HepG2 (cell line): ENCODE measurements at regions not wholly inside any gene's neighbourhood (a gene's known extent, or its start where the extent isn't known, plus 50 kb on each side); places are given as distances from the start of the nearest gene placed in this dataset.

Source experiments
- ARNT ChIP-seq: fragments of 450-650 bp; IDR thresholded peaks from 2 replicates; pipeline ENCODE4 v1.6.1; 2017
- BRCA1 ChIP-seq: sonication (generic); formaldehyde crosslinking; IDR thresholded peaks from 2 replicates; pipeline ENCODE4 v1.4.0; 2020; ENCODE audit warnings: missing genetic modification reagents
- ERF ChIP-seq: IDR thresholded peaks from 2 replicates; pipeline ENCODE4 v1.6.1; 2018; ENCODE audit warnings: missing biosample characterization, missing genetic modification reagents
- HNRNPUL1 ChIP-seq: fragments of 200-400 bp; formaldehyde crosslinking; IDR thresholded peaks from 2 replicates; pipeline ENCODE4 v1.6.1; 2017; ENCODE audit warnings: low read depth, mild to moderate bottlenecking, low read length, moderate library complexity
- KLF12 ChIP-seq: sonication (generic); formaldehyde crosslinking; IDR thresholded peaks from 2 replicates; pipeline ENCODE4 v1.4.0; 2020; ENCODE audit warnings: missing genetic modification reagents, borderline replicate concordance
- MAF1 ChIP-seq: sonication (generic); formaldehyde crosslinking; IDR thresholded peaks from 2 replicates; pipeline ENCODE4 v1.5.0; 2020; ENCODE audit warnings: missing genetic modification reagents, borderline replicate concordance
- MAFG ChIP-seq: sonication (generic); formaldehyde crosslinking; IDR thresholded peaks from 2 replicates; pipeline ENCODE4 v1.5.1; 2020; ENCODE audit warnings: mild to moderate bottlenecking, missing genetic modification reagents
- NR2F6 ChIP-seq, 2 experiments: IDR thresholded peaks; 2 replicates each; pipeline ENCODE4 v1.6.1; 2016; ENCODE audit warnings: antibody characterized with exemption in 1 of 2, mild to moderate bottlenecking in 1 of 2
- RARA ChIP-seq: IDR thresholded peaks from 2 replicates; pipeline ENCODE4 v1.6.1; 2016; ENCODE audit warnings: missing genetic modification reagents, missing compliant biosample characterization
- SALL2 ChIP-seq: sonication (generic); formaldehyde crosslinking; IDR thresholded peaks from 2 replicates; pipeline ENCODE4 v1.8.1; 2023; ENCODE audit warnings: mild to moderate bottlenecking, missing genetic modification reagents, inconsistent platforms
- SMYD3 ChIP-seq: sonication (generic); formaldehyde crosslinking; IDR thresholded peaks from 2 replicates; pipeline ENCODE4 v1.8.1; 2023; ENCODE audit warnings: mild to moderate bottlenecking, missing genetic modification reagents
- SP1 ChIP-seq, 2 experiments: fragments of 450-650 bp in 1 of 2; sonication (generic) in 1 of 2; formaldehyde crosslinking in 1 of 2; IDR thresholded peaks; 2 replicates each; pipeline versions ENCODE4 v1.4.0 to v1.6.1; 2016 to 2020; ENCODE audit warnings: missing genetic modification reagents in 1 of 2
- TFE3 ChIP-seq: IDR thresholded peaks from 2 replicates; pipeline ENCODE4 v1.6.1; 2016
- ZFP90 ChIP-seq: sonication (generic); formaldehyde crosslinking; IDR thresholded peaks from 2 replicates; pipeline ENCODE4 v1.8.0; 2022; ENCODE audit warnings: missing genetic modification reagents, mild to moderate bottlenecking, inconsistent platforms, borderline replicate concordance
- ZNF337 ChIP-seq: sonication (generic); formaldehyde crosslinking; IDR thresholded peaks from 2 replicates; pipeline ENCODE4 v1.5.1; 2020; ENCODE audit warnings: missing genetic modification reagents, low read depth, mild to moderate bottlenecking, borderline replicate concordance
- ZNF512B ChIP-seq: sonication (generic); formaldehyde crosslinking; IDR thresholded peaks from 2 replicates; pipeline ENCODE4 v1.5.1; 2020; ENCODE audit warnings: missing genetic modification reagents, mild to moderate bottlenecking, borderline replicate concordance
- ZNF552 ChIP-seq: sonication (generic); formaldehyde crosslinking; IDR thresholded peaks from 2 replicates; pipeline ENCODE4 v1.9.0; 2022; ENCODE audit warnings: missing genetic modification reagents, mild to moderate bottlenecking, borderline replicate concordance
- ZNF598 ChIP-seq: sonication (generic); formaldehyde crosslinking; IDR thresholded peaks from 2 replicates; pipeline ENCODE4 v1.5.1; 2020; ENCODE audit warnings: mild to moderate bottlenecking, missing genetic modification reagents, borderline replicate concordance
- ZNF674 ChIP-seq: sonication (generic); formaldehyde crosslinking; IDR thresholded peaks from 2 replicates; pipeline ENCODE4 v1.5.0; 2020; ENCODE audit warnings: low read depth, mild to moderate bottlenecking, missing genetic modification reagents
- ZNF704 ChIP-seq: sonication (generic); formaldehyde crosslinking; IDR thresholded peaks from 2 replicates; pipeline ENCODE4 v1.8.1; 2023; ENCODE audit warnings: mild to moderate bottlenecking, inconsistent platforms, moderate library complexity, missing genetic modification reagents, borderline replicate concordance
- ZNF75D ChIP-seq: sonication (generic); formaldehyde crosslinking; IDR thresholded peaks from 2 replicates; pipeline ENCODE4 v1.8.1; 2023; ENCODE audit warnings: missing genetic modification reagents, mild to moderate bottlenecking, borderline replicate concordance
- ZNF768 ChIP-seq: sonication (generic); formaldehyde crosslinking; IDR thresholded peaks from 2 replicates; pipeline ENCODE4 v1.4.0; 2020; ENCODE audit warnings: missing genetic modification reagents
- ZNF878 ChIP-seq: sonication (generic); formaldehyde crosslinking; IDR thresholded peaks from 2 replicates; pipeline ENCODE4 v1.8.1; 2023; ENCODE audit warnings: mild to moderate bottlenecking, missing genetic modification reagents, moderate library complexity
- TF ChIP-seq, protein P1 (sequence below): sonication (generic); formaldehyde crosslinking; IDR thresholded peaks from 2 replicates; pipeline ENCODE4 v1.4.0; 2020; ENCODE audit warnings: mild to moderate bottlenecking, missing genetic modification reagents

GRCh38 chr4:138413273-138413672, 171.1 kb upstream of the SLC7A11 start (continued):
- TF ChIP-seq ZNF704 (CRISPR knock-in tag) = no peak
- TF ChIP-seq HNRNPUL1 = no peak
- peak; percentile 39; the same call in 1 of the 2 replicates for TF ChIP-seq RARA (CRISPR knock-in tag)
- TF ChIP-seq SMYD3 (CRISPR knock-in tag) = no peak
- no peak for TF ChIP-seq ZNF512B (CRISPR knock-in tag)
- no peak for TF ChIP-seq ZNF337 (CRISPR knock-in tag)
- TF ChIP-seq ZNF75D (CRISPR knock-in tag) = no peak
- no peak for TF ChIP-seq ZNF878 (CRISPR knock-in tag)
- TF ChIP-seq ERF (CRISPR knock-in tag) = no peak
- no peak for TF ChIP-seq ZNF598 (CRISPR knock-in tag)
- no peak for TF ChIP-seq SP1 (IDR thresholded peaks at IDR 0.05)
- TF ChIP-seq SP1 (CRISPR knock-in tag; IDR thresholded peaks at IDR 0.05) = no peak
- no peak for TF ChIP-seq ZNF552 (CRISPR knock-in tag)
- no peak for TF ChIP-seq MAFG
- TF ChIP-seq SALL2 (CRISPR knock-in tag) = no peak
- no peak for TF ChIP-seq ZNF674 (CRISPR knock-in tag)
- TF ChIP-seq, protein P1, sequence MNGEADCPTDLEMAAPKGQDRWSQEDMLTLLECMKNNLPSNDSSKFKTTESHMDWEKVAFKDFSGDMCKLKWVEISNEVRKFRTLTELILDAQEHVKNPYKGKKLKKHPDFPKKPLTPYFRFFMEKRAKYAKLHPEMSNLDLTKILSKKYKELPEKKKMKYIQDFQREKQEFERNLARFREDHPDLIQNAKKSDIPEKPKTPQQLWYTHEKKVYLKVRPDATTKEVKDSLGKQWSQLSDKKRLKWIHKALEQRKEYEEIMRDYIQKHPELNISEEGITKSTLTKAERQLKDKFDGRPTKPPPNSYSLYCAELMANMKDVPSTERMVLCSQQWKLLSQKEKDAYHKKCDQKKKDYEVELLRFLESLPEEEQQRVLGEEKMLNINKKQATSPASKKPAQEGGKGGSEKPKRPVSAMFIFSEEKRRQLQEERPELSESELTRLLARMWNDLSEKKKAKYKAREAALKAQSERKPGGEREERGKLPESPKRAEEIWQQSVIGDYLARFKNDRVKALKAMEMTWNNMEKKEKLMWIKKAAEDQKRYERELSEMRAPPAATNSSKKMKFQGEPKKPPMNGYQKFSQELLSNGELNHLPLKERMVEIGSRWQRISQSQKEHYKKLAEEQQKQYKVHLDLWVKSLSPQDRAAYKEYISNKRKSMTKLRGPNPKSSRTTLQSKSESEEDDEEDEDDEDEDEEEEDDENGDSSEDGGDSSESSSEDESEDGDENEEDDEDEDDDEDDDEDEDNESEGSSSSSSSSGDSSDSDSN = no peak
- TF ChIP-seq TFE3 (CRISPR knock-in tag) = no peak
- no peak for TF ChIP-seq MAF1
- TF ChIP-seq BRCA1 (CRISPR knock-in tag) = no peak
- no peak for TF ChIP-seq ZFP90
- TF ChIP-seq ZNF768 (CRISPR knock-in tag) = no peak
- TF ChIP-seq ARNT = no peak
- no peak for TF ChIP-seq KLF12 (CRISPR knock-in tag)
- no peak for TF ChIP-seq NR2F6 (IDR thresholded peaks at IDR 0.05)
- no peak for TF ChIP-seq NR2F6 (CRISPR knock-in tag; IDR thresholded peaks at IDR 0.05)
